OCI-LY1 (cell line): ENCODE measurements at regions not wholly inside any gene's neighbourhood (a gene's known extent, or its start where the extent isn't known, plus 50 kb on each side); places are given as distances from the start of the nearest gene placed in this dataset.

Source experiments
- H2AFZ ChIP-seq: fragments of 200-600 bp; sonication (generic), shearing (Covaris generic); 2 replicates; pipeline ENCODE4 v1.6.0; 2014; ENCODE audit warnings: antibody characterized with exemption, mild to moderate bottlenecking, low read length
- H3F3A ChIP-seq: fragments of 200-600 bp; sonication (generic), shearing (Covaris generic); 2 replicates; pipeline ENCODE4 v1.6.0; 2014; ENCODE audit warnings: mild to moderate bottlenecking, antibody characterized with exemption, low read length, moderate library complexity; ENCODE audit not compliant: insufficient read depth
- H3K27ac ChIP-seq: fragments of 200-600 bp; sonication (generic); 2 replicates; pipeline ENCODE4 v1.5.1; 2014; ENCODE audit warnings: low read length, mixed run types, mild to moderate bottlenecking, low read depth; ENCODE audit not compliant: poor library complexity, severe bottlenecking
- H3K27me3 ChIP-seq: fragments of 200-600 bp; sonication (generic); 2 replicates; pipeline ENCODE4 v1.6.0; 2014; ENCODE audit warnings: antibody characterized with exemption, mild to moderate bottlenecking, low read length, moderate library complexity; ENCODE audit not compliant: insufficient read depth
- H3K36me3 ChIP-seq: fragments of 200-600 bp; sonication (generic); 2 replicates; pipeline ENCODE4 v1.6.1; 2014; ENCODE audit warnings: mild to moderate bottlenecking, antibody characterized with exemption, low read length, moderate library complexity, mixed read lengths; ENCODE audit not compliant: insufficient read depth
- H3K4me1 ChIP-seq: fragments of 200-600 bp; sonication (generic); 2 replicates; pipeline ENCODE4 v1.5.1; 2014; ENCODE audit warnings: mild to moderate bottlenecking, low read length, moderate library complexity; ENCODE audit not compliant: insufficient read depth, severe bottlenecking
- H3K4me2 ChIP-seq: fragments of 200-600 bp; sonication (generic), shearing (Covaris generic); 2 replicates; pipeline ENCODE4 v1.6.1; 2014; ENCODE audit warnings: low read length
- H3K4me3 ChIP-seq: fragments of 200-600 bp; sonication (generic); 2 replicates; pipeline ENCODE4 v1.5.1; 2014; ENCODE audit warnings: low read length, low read depth, mild to moderate bottlenecking, mixed read lengths; ENCODE audit not compliant: poor library complexity, severe bottlenecking
- H3K79me2 ChIP-seq: fragments of 200-600 bp; shearing (Covaris generic); 2 replicates; pipeline ENCODE4 v1.6.1; 2016; ENCODE audit warnings: mixed run types, low read length, mixed read lengths; ENCODE audit not compliant: insufficient read depth
- H3K9ac ChIP-seq: fragments of 200-600 bp; sonication (generic), shearing (Covaris generic); 2 replicates; pipeline ENCODE4 v1.6.1; 2014; ENCODE audit warnings: mild to moderate bottlenecking, low read length, mixed read lengths
- H3K9me2 ChIP-seq: fragments of 200-600 bp; sonication (generic), shearing (Covaris generic); 2 replicates; pipeline ENCODE4 v1.6.1; 2014; ENCODE audit warnings: low read depth, mild to moderate bottlenecking, low read length, mixed read lengths
- H3K9me3 ChIP-seq: fragments of 200-600 bp; shearing (Covaris generic); 2 replicates; pipeline ENCODE4 v1.6.1; 2014; ENCODE audit warnings: low read length, mixed read lengths
- H4K20me1 ChIP-seq: fragments of 200-600 bp; sonication (generic), shearing (Covaris generic); 2 replicates; pipeline ENCODE4 v1.6.0; 2016; ENCODE audit warnings: mild to moderate bottlenecking, low read length; ENCODE audit not compliant: insufficient read depth
- EZH2 ChIP-seq: fragments of 200-600 bp; sonication (generic), shearing (Covaris generic); IDR thresholded peaks from 2 replicates; pipeline ENCODE4 v1.8.0; 2017; ENCODE audit warnings: borderline replicate concordance, mixed run types, mild to moderate bottlenecking, antibody characterized with exemption, low read length, moderate library complexity, mixed read lengths
- TF ChIP-seq, protein P1 (sequence below): fragments of 200-600 bp; sonication (generic), shearing (Covaris generic); IDR thresholded peaks from 2 replicates; pipeline ENCODE4 v1.5.1; 2017; ENCODE audit warnings: mild to moderate bottlenecking, antibody characterized with exemption, low read length, moderate library complexity, mixed read lengths

DNA sequence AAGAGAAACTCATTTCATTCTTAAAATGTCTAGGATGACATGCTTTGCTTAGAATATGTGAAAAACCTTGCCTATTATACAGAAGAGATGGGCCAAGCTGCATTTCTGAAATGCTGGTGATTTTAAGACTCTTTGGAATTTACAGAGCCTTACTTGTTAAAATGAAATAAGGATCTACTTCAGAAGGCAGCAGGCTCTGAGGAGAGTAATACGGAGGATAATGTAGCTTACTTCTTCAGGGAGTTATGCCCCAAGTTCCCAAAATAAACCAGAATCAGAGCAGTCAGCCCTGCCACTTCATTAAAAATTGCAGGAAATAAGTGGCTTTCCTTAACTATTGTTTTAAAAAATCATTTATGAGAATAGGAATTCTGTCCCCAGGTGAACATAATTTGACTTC lies 1000.3 kb upstream of the RAG2 start:
- no peaks in the 10 kb centered on the region for H3K36me3 ChIP-seq
- H3F3A ChIP-seq: no peaks in the 10 kb centered on the region
- no peak overlapping the region for H2AFZ ChIP-seq
- no peaks in the 10 kb centered on the region for H3K9me3 ChIP-seq
- TF ChIP-seq, protein P1, sequence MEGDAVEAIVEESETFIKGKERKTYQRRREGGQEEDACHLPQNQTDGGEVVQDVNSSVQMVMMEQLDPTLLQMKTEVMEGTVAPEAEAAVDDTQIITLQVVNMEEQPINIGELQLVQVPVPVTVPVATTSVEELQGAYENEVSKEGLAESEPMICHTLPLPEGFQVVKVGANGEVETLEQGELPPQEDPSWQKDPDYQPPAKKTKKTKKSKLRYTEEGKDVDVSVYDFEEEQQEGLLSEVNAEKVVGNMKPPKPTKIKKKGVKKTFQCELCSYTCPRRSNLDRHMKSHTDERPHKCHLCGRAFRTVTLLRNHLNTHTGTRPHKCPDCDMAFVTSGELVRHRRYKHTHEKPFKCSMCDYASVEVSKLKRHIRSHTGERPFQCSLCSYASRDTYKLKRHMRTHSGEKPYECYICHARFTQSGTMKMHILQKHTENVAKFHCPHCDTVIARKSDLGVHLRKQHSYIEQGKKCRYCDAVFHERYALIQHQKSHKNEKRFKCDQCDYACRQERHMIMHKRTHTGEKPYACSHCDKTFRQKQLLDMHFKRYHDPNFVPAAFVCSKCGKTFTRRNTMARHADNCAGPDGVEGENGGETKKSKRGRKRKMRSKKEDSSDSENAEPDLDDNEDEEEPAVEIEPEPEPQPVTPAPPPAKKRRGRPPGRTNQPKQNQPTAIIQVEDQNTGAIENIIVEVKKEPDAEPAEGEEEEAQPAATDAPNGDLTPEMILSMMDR: no peak
- H3K79me2 ChIP-seq: no peaks in the 10 kb centered on the region
- H4K20me1 ChIP-seq: no peaks in the 10 kb centered on the region
- no peak overlapping the region for H3K9ac ChIP-seq
- no peaks in the 10 kb centered on the region for H3K27me3 ChIP-seq
- no peaks in the 10 kb centered on the region for H3K9me2 ChIP-seq
- H3K4me1 ChIP-seq: no peaks in the 10 kb centered on the region
- H3K27ac ChIP-seq: no peak overlapping the region
- H3K4me2 ChIP-seq: no peak overlapping the region
- H3K4me3 ChIP-seq: no peak overlapping the region

DNA sequence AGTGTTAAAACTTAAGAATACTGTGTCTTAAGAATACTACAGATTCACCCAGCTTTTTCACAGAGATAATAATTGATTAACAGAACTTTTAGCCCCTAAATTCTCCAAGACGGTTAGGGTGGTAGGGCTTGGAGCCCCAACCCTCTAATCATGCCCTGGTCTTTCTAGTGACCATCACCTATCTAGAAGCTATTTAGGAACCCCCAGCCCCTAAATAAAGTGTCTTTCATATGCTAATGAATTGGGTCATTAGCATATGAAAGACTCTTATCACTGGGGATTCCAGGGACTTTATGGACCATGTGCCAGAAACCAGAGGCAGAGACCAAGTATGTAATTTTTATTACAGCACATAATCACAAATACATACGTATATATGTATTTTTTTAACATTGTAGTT lies 999.7 kb upstream of the RAG2 start:
- Histone ChIP-seq H3K36me3 (no peaks in the 10 kb centered on the region), H3K9me2 (no peaks in the 10 kb centered on the region), H3K27ac (no peak overlapping the region), H3K4me3 (no peak overlapping the region), H3K9ac (no peak overlapping the region), H3K9me3 (no peaks in the 10 kb centered on the region), H2AFZ (no peak overlapping the region), H3K4me1 (no peaks in the 10 kb centered on the region), H3F3A (no peaks in the 10 kb centered on the region), H3K79me2 (no peaks in the 10 kb centered on the region), H3K4me2 (no peak overlapping the region), H3K27me3 (no peaks in the 10 kb centered on the region), H4K20me1 (no peaks in the 10 kb centered on the region)
- no peak for TF ChIP-seq EZH2
- TF ChIP-seq, protein P1: no peak

DNA sequence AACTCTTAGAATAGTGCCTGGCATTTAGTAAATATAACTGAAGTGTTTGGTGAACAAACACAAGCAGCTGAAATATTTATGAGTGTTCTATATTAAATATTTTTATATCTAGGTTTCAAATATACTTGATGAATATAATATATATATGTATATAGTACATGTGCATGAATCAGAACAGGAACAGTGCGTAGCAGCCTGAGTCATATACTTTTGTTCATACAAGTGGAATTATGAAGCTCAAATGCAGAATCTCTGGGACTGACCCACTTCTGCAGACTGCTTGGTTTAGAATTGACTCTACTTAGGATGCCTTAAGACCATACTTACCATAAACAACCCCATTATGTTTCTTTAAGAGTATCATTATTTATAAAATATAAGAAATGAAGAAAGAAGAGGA lies 997.8 kb upstream of the RAG2 start:
- no peak for TF ChIP-seq EZH2
- TF ChIP-seq, protein P1: no peak
- H3K4me1 ChIP-seq: no peaks in the 10 kb centered on the region
- H3K4me2 ChIP-seq: no peak overlapping the region
- no peak overlapping the region for H3K4me3 ChIP-seq
- no peaks in the 10 kb centered on the region for H3K9me3 ChIP-seq
- H3K36me3 ChIP-seq: no peaks in the 10 kb centered on the region
- no peaks in the 10 kb centered on the region for H3K27me3 ChIP-seq
- no peaks in the 10 kb centered on the region for H3F3A ChIP-seq
- no peak overlapping the region for H3K27ac ChIP-seq
- no peaks in the 10 kb centered on the region for H4K20me1 ChIP-seq
- H3K9ac ChIP-seq: no peak overlapping the region
- H3K9me2 ChIP-seq: no peaks in the 10 kb centered on the region
- H2AFZ ChIP-seq: no peak overlapping the region
- H3K79me2 ChIP-seq: no peaks in the 10 kb centered on the region
